C4-2B (cell line): ENCODE measurements at regions not wholly inside any gene's neighbourhood (a gene's known extent, or its start where the extent isn't known, plus 50 kb on each side); places are given as distances from the start of the nearest gene placed in this dataset.

Experiments
- ZFX ChIP-seq: fragments of 450-650 bp; IDR thresholded peaks from 2 replicates; pipeline ENCODE4 v1.6.1; 2017
- TF ChIP-seq, protein P1 (sequence below): fragments of 450-650 bp; conservative IDR thresholded peaks from 2 replicates; pipeline ENCODE4 v1.5.1; 2017; ENCODE audit warnings: mild to moderate bottlenecking

DNA sequence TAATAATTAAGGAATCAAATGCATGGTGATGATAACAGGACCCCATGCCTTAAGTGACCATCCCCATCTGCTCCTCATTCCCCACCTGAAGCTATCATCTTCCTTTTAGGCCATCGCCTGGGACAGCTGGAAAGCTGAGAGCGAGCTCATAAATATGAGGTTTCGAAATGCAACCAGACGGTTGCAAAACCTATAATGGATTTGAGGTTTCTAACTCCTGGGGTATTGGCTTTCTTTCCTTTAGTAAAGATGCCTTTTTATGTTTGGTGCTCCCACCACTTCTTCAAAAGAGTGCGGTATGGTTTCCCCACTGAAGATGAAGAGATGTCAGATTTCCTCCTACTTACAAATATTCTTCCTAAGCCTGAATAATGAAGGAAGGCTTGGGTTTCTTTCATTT, 1589.5 kb upstream of the PIK3C3 start:
- TF ChIP-seq, protein P1, sequence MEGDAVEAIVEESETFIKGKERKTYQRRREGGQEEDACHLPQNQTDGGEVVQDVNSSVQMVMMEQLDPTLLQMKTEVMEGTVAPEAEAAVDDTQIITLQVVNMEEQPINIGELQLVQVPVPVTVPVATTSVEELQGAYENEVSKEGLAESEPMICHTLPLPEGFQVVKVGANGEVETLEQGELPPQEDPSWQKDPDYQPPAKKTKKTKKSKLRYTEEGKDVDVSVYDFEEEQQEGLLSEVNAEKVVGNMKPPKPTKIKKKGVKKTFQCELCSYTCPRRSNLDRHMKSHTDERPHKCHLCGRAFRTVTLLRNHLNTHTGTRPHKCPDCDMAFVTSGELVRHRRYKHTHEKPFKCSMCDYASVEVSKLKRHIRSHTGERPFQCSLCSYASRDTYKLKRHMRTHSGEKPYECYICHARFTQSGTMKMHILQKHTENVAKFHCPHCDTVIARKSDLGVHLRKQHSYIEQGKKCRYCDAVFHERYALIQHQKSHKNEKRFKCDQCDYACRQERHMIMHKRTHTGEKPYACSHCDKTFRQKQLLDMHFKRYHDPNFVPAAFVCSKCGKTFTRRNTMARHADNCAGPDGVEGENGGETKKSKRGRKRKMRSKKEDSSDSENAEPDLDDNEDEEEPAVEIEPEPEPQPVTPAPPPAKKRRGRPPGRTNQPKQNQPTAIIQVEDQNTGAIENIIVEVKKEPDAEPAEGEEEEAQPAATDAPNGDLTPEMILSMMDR: no peak
- TF ChIP-seq ZFX: no peak
